ENCODE measurements at regions not wholly inside any gene's neighbourhood (a gene's known extent, or its start where the extent isn't known, plus 50 kb on each side); places are given as distances from the start of the nearest gene placed in this dataset.

DNA sequence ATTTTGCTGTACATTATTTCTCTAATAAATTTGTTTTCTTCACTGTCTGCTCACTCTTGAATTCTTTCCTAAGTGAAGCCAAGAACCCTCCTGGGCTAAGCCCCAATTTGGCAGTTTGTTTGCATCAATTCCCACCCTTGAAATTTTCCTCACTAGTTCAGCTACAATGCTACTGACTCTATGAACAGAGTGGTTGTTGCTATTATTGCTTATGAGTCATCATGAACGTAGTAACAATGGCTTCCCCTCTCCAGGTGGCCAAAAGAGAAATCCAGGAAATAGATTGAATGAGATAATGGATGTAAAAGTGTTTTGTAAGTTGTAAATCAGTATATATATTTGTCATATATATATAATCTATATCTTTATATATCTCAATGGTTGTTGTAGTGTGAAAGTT is 193.0 kb downstream of the URB2 start:
- no peak for DNase-seq (ENCODE audit: low spot score)

DNA sequence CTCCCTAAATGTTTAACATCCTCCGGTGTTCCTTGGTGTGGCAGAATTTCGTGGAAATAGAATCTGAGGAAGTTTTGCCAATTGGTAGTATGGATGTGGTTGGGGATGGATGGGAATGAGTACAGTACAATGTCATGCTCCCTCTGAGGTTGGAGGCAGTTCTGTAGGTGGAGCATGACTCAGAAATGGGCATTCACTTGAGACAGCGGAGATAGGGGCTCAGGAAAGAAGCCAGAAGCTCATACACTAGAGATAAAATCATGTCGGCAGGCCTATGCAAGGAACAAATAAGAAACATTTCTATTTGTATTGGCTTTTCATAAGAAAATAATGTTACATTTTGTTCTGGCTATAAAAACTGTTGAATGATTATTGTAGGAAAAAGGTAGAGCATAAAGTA is 196.0 kb downstream of the URB2 start:
- DNase-seq (ENCODE audit: low spot score) = no peak

DNA sequence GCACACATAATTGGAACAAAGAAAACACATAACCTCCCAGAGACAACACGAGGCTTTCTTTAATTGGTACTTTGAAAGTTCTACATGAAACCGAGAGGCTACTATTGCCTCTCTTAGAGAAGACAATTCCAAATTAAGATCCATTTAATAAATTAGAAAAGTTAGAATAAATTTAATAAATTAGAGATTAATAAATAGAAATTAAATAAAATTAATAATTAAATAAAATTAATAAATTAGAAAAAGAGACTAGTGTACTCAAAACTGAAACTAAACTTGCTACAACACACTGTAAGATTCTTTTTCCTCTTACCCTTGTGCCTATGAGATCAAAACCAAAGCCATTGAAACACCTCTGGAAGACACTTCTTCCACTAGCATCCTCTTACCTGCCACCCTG is 199.0 kb downstream of the URB2 start:
- DNase-seq (ENCODE audit: low spot score) = no peak

DNA sequence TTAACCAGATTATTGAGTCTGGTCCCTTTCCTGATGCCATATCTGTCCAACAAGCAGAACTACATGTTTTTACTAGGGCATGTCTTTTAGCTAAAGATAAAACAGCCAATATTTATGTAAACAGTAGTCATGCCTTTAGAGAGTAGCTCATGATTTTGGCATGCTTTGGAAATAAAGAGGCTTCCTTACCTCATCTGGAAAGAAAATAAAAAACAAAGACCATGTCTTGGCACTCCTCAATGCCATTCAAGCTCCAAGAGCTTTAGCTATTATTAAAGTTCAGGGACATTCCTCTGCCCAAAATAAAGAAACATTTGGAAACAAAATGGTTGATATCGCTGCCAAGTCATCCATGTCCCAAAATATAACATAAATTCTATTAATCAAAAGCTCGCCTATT is 202.4 kb downstream of the URB2 start:
- no peak for DNase-seq (ENCODE audit: low spot score)

DNA sequence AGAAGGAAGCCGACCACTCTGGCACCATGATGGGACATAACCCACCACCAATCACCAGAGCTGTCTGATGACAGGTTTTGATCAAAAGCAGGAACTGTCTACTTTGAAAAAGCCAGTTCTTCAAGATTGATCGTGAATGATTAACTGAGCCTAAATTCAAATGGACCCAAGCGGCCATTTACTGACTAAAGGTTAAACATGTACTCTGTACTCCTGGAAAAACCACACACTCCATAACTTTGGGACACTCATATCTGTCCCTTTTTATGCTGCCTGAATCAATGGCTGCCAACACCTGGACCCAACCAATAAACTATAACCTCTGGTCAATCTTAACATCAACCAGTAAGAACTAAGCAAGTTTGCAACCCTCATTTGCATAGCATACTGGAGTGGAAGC is 206.6 kb downstream of the URB2 start:
- no peak for DNase-seq (ENCODE audit: low spot score)

DNA sequence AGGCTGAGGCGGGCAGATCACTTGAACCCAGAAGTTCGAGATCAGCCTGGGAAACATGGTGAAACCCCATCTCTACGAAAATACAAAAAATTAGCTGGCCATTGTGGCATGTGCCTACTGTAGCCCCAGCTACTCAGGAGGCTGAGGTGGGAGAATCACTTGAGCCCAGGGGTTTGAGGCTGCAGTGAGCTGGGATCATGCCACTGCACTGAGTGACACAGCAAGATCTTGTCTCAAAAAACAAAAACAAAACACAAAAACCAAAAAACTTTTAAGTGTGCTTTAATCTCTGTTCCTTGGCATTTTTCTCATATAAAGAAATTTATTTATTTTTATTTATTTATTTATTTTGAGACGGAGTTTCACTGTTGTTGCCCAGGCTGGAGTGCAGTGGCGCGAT is 208.2 kb downstream of the URB2 start:
- no peak for DNase-seq (ENCODE audit: low spot score)

DNA sequence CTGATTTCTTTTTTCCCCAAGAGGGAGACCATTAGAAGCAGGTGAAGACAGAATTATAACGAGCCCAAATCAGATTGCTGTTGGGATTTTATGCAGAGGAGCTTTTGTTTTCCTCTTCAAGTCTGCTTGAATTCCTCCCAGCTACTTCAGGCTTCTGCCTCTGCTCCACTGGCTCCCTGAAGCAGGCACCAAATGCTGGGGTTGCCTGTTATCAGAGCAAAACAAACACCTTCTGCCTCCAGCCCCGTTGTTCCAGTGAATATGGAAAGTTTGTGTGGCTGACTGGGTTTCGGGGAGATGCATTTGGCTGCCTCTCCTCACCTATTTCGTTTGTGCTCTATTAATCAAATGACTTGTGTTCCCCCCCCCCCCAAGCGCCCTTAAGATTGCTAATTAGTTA is 209.2 kb downstream of the URB2 start:
- no peak for DNase-seq (ENCODE audit: low spot score)

DNA sequence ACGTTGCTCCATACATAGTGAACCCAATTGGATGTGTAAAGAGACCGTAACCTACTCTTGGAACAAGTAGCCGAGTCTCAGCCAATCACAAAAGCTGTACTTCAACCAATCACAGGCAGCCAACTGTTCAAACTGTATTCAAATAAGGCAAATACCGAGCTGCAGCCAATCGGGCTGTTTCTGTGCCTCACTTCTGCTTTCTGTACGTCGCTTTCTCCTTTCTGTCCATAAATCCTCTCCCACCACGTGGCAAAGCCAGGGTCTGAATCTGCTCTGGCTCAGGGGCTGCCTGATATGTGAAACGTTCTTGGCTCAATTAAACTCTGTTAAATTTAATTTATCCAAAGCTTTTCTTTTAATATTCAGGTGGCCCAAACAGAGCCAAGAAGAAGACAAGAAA is 210.3 kb downstream of the URB2 start:
- DNase-seq (ENCODE audit: low spot score) = no peak

DNA sequence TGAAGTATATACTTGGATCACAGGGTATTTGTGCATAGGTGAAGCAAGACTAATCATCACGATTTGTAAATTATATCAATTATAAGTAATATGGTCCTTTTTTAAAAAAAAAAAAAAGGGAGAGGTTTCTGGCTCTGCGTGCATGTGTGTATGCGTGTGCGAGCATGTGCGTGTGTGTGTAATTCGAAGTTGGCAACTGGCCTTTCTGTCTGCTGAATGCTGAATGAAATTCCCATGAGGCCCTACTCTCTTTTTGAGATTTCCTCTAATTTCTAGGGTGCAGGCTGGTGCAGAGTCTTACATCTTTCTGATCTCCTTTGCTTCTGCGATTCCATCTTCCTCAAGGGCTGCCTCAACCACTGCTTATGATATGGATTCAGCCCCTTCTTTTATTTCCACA is 212.2 kb downstream of the URB2 start:
- no peak for DNase-seq (ENCODE audit: low spot score)

DNA sequence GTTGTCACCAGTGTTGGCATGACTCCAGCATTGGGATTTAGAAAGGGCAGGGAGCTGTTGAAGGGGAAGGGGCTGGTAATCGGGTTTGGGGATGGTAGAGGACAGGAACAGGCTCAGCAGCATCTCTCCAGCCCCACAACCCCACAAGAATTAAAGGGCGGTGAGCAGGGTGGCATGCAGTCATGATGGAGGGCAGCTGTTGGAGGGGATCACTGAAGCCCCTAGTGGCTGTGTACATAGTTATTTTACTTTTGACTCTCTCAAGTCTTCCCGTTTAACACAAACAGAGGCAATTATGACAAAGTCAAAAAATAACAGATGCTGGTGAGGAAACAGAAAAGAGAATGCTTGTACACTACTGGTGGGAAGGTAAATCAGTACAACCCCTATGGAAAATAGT is 213.8 kb downstream of the URB2 start:
- DNase-seq (ENCODE audit: low spot score) = no peak

DNA sequence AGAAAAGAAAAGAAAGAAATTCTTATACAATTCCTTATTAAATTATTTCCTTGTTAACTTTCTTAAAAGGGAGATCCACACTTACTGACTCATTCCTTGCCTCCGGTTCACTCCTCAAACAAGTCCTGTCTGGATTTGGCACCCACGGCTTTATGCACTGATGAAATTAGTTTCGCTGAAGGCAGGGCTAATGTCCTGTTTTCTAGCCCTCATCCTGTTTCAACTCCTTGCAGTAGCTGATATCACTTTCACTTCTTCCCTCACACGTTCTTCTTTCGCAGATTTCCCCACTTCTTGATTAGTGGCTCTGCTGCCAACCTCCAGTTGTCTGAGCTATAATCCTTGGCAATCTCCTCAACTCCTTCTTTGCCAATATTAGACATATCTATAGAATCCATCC is 215.2 kb downstream of the URB2 start:
- no peak for DNase-seq (ENCODE audit: low spot score)

DNA sequence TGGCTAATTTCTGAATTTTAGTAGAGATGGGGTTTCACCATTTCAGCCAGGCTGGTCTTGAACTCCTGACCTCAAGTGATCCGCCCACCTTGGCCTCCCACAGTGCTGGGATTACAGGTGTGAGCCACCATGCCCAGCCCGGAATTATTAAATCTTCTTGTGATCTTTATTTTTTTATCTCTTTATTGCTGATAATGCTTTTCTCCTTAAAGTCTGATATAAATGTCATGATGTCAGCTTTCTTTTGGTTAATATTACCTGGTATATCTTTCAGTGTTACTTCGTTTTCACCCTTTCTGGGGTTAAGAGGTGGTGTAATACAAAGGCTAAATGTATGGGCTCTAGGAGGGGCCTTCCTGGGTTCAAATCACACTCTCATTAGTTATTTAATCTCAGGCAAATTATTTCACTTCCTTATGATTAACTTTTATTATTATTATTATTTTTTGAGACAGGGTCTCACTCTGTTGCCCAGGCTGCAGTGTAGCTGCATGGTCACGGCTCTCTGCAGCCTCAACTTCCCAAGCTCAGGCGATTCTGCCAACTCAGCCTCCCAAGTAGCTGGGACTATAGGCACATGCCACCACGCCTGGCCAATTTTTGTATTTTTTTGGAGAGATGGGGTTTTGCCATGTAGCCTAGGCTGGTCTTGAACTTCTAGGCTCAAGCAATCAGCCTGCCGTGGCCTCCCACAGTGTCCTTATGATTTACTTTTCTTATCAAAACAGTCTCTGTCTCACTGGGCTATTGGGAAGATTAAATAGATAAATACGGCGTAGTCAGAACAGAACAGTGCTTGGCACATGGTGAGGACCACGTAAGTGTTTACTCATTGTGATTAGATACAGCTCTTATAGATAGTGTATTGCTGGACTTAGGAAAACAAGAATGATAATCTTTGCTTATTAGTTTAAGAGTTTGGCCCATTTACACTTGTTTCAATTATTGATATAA is 216.5 kb downstream of the URB2 start:
- DNase-seq (ENCODE audit: low spot score) = no peak

DNA sequence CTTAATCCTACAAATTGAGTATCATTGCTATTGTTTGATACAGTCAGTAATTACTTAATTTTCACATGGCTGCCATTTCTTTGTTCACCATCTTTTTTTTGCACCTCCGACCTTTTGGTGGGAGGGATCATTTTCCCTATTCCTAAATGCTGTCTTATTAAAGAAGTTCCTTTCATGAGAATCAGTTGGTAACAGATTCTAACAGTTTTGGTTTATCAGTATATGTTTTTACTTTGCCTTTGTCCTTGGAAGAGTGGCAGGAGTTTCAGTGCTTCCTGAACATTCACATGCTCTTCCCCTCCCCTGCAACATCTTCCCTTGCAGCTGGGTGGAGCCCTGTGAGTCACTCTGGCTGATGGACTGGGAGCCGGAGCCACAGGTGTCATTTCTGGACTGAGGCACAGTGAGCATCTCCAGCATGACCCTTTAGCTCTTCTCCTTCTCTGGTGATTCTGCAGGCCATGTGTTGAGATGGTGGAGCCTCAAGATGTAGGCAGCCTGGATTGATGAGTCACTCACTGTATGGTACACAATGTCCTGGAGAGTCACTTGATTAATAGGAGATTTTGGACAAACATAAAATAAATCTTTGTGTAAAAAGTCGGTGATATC is 217.7 kb downstream of the URB2 start:
- DNase-seq (ENCODE audit: low spot score) = no peak

DNA sequence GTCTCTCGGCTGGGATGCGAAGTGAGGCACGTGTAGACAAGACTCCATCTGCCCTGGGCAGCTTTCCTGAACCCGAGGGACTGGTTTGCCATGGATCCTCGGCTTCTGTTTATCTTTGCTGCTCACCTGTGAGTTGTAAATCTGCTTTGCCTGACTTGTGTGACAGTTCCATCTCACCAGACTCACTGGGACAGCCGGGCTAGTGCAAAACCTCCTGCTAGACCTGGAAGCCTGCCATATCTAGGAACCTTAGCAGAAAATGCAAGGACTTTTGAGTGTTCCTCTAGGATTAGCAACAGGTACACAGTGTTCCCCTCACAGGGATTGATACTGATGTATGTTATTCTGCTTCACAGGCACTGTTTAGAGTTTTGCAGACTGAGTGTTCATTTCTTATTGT is 218.6 kb downstream of the URB2 start:
- no peak for DNase-seq (ENCODE audit: low spot score)

DNA sequence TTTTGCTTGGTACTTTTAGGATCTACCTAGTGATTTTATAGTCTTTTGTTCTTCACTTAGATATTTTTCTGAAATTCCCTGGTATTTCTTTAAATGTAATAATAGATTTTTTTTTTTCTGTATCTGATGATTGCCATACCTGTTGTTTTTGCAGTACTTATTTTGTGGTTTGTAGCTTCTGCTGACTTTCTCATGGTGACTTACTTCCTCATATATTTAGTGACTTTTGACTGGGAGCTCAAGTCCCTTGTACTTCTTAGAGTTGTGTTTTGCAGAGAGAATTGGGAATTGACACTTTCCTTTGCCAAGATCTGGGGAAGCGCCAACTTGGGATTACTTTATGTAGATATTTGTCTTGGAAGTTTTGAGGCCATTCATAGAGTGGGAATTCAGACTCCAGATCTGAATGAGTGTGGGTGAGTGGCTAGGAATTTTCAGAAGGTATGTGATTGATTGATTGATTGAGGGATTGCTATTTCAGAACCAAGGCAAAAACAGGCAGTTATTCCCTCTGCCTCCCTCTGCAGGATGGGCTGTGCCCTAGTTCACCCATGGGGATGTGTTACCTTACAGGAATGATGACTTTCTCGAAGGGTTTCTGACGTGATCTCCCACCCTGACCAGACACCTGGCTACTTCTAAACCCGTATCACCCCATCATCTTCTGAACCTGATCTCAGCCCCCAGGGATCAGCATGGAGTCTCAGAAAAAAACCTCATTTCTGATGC is 219.5 kb downstream of the URB2 start:
- no peak for DNase-seq (ENCODE audit: low spot score)

DNA sequence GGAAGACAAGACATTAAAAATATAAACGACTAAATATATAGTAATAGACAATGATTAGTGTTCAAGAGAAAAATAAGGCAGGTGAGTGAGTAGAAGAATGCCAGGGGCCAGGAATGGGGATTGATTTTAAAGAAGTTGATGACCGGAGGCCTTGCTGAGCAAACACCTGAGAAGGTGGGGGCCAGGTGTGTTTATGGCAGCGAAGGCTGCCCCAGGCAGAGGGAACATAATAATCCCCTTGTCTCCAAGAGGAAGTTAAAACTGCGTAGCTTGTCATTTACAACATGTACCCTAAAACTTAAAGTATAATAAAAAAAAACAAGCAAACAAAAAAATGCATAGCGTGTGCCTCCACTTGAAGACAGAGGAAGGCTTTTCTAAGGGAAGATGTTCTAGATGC is 220.3 kb downstream of the URB2 start:
- DNase-seq (ENCODE audit: low spot score) = no peak

DNA sequence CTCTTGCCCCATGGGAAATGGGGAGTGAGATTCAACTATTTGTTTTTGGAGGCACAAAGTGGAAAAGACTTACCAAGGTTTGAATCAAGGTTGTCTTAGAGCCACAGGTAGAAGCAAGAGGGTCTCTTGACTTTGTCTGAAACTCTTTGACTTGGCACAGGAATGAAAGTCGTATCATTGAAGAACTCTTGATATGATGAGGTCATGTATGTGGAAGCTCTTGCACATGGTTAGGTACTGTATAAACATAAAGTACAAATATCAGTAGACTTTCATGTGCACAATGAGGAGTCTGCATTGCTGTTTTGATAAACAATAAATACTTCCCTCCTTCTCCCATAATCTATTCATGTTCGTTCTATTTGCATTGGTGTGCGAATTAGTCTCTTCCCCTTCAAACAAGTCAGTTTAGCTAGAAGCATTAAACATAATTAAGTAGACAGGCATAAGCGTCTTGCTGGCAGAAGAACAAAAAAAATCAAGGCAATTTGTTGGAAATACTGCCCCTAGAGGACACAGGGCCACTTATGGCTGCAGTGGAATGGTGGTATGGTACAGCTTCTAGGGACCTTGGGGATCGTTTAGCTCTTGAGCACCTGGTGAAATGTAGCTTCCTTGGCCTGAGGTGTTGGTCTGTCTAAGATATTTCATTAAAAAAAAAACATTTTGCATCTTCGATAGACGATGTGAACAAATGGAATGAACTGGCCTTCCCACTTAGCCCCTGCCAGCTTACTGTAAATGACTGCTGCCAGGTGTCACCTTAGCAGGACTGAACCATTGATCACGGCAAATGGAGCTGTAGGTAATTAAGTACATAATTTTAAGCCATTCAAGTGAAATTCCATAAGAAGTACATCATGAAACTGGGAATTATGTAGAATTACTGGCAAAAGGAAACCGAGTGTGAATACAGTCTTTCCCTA is 218.0 kb upstream of the GALNT2 start:
- DNase-seq (ENCODE audit: low spot score) = no peak

DNA sequence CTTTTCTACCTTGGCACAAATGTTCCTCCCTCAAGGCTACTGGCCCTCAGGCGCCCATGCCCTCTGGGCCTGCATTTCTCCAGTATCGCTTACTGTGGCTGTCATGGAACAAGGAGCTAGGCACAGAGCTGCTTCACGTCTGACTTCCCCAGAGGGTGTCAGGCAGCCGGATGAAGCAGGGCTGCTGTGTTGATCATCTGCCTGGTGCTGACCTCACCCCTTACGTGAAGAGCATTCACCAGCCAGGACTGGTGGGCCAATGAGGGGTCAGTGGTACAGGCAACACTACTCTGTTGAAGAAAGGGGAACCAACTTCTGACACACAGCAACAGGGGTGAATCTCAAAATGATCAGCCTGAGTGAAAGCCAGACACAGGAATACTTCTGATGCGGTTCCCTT is 215.5 kb upstream of the GALNT2 start:
- DNase-seq (ENCODE audit: low spot score) = no peak

DNA sequence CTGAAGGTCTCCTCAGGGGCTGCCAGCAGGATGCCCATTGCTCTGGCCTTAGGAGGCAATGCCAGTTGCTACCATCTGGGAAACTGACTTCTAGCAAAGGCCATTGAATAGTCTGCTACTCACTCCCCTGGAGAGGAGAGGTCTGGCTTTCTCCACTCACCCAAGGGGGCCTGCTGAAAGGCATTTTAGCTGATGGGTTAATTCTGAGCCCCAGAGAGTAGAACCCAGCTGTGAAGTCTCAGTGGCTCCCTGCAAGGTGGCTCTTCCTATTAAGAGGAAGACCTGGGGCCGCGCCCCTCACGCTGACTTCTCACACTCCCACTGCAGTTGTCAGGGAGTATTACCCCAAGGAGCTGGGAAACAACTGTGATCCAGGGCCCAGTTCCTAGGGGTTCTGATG is 213.3 kb upstream of the GALNT2 start:
- DNase-seq (ENCODE audit: low spot score) = no peak

DNA sequence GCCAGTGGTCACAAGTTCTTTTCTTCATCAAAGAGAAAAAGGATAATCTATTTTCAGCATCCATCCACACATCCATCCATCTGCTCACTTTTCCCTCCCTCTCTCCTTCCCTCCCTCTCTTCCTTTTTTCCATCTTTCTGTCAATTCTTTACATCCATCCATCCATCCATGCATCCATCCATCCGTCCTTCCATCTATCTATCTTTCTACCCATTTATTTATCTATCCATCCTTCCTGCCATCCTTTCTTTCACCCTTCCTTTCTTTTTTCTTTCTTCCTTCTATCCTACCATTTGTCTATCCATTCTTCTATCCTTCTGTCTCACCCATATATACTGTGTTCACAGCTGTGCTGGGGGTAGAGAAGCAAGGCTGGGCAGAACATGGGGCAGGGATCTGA is 212.4 kb upstream of the GALNT2 start:
- DNase-seq (ENCODE audit: low spot score) = no peak

DNA sequence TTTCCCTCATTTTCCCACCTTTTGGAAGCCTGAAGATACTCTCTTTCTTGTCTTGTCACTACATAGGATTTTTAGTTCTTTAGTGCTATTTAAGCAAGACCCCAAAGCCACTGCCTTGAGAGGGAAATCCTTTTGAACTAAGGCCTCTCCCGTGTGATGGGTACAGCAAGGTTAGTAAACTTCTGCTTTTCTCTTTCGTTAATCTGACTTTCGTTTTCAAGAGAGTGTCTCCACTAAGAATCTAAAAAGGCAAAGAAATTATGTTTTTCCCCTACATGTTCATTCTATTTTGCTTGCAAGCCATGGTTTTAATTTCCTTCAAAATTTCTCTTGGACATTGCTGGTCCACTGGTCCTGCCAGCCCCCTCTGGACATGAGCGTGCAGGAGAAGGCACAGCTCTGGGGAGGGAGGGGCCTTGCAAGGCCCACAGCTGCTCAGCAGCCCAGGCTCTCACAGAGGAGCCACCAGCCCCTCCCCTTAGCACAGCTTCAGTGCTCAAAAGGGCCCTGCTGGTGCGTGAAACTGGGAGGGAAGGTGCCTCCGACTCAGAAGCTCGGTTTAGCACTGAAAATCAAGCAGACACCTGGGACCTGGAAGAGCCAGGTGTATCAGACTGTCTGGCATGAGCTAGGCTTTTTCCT is 210.9 kb upstream of the GALNT2 start:
- no peak for DNase-seq (ENCODE audit: low spot score)

DNA sequence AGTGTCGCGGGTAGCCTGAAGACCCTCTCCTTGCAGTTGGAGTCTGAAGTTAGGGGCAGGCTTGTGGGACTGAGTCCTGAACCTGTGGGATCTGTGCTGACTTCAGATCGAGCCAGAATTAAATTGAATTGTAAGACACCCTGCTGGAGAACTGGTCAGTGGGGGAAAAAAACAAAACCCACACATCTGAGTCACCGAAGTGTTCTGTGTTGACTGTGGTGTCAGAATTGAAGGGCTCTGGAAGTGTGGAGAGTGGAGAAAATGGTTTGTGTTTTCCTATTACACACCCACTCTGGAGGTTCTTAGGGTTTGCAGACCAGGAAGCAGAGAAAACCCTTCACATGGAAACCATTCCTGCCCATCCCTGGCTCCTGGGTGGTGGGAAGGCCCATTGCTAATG is 209.5 kb upstream of the GALNT2 start:
- no peak for DNase-seq (ENCODE audit: low spot score)

Measured in hepatic stellate cell (primary cell).